PC-3 (cell line): ENCODE measurements at regions not wholly inside any gene's neighbourhood (a gene's known extent, or its start where the extent isn't known, plus 50 kb on each side); places are given as distances from the start of the nearest gene placed in this dataset.

Experiments used
- ATAC-seq: fragments of 200-7000 bp; cut with Tn5 transposase; 2 replicates; pipeline ENCODE4 v1.9.1; 2020; ENCODE audit warnings: mild to moderate bottlenecking, moderate library complexity
- BruUV-seq: library from RNA; stranded (reverse); fragments of 400-500 nt; replicated peaks from 2 replicates; lab custom pipeline; 2021; lab: Mats Ljungman, UMichigan
- CTCF ChIA-PET: fragments of 300-600 bp; sonication (Branson Sonifier 250); formaldehyde crosslinking; loops from one replicate; lab custom pipeline; 2022; ENCODE audit warnings: antibody characterized with exemption; lab: Charles Lee
- POLR2A ChIA-PET: fragments of 300-600 bp; sonication (Branson Sonifier 250); formaldehyde crosslinking; loops from one replicate; lab custom pipeline; 2022; ENCODE audit warnings: antibody characterized with exemption; ENCODE audit not compliant: unreplicated experiment; lab: Charles Lee
- DNase-seq: peaks from one replicate; pipeline ENCODE4 v3.0.0-alpha.2; 2015
- H2AFZ ChIP-seq: fragments of 300-600 bp; sonication (generic); 2 replicates; pipeline ENCODE4 v1.6.0; 2016; ENCODE audit warnings: antibody characterized with exemption, low read length
- H3F3A ChIP-seq: fragments of 300-600 bp; sonication (generic); one replicate; pipeline ENCODE4 v1.6.0; 2017; ENCODE audit warnings: antibody characterized with exemption, low read length, control low read depth, mild to moderate bottlenecking; ENCODE audit not compliant: unreplicated experiment
- H3K27ac ChIP-seq: fragments of 300-600 bp; sonication (generic); 2 replicates; pipeline ENCODE4 v1.5.1; 2016; ENCODE audit warnings: mild to moderate bottlenecking, low read length
- H3K27me3 ChIP-seq: fragments of 300-600 bp; sonication (generic); 2 replicates; pipeline ENCODE4 v1.6.1; 2016; ENCODE audit warnings: low read length, mixed read lengths
- H3K36me3 ChIP-seq: fragments of 300-600 bp; sonication (generic); 2 replicates; pipeline ENCODE4 v1.6.1; 2016; ENCODE audit warnings: low read depth, mixed run types, low read length, mixed read lengths
- H3K4me1 ChIP-seq: fragments of 300-600 bp; sonication (generic); 2 replicates; pipeline ENCODE4 v1.5.1; 2016; ENCODE audit warnings: low read length; ENCODE audit not compliant: insufficient read depth
- H3K4me2 ChIP-seq: fragments of 300-600 bp; sonication (generic); 2 replicates; pipeline ENCODE4 v1.6.0; 2016; ENCODE audit warnings: low read length
- H3K4me3 ChIP-seq: fragments of 300-600 bp; sonication (generic); 2 replicates; pipeline ENCODE4 v1.5.1; 2016; ENCODE audit warnings: mild to moderate bottlenecking, low read length, mixed read lengths
- H3K79me2 ChIP-seq: fragments of 300-600 bp; sonication (generic); 2 replicates; pipeline ENCODE4 v1.6.1; 2017; ENCODE audit warnings: low read length, mixed read lengths
- H3K9ac ChIP-seq: fragments of 300-600 bp; sonication (generic); 2 replicates; pipeline ENCODE4 v1.6.0; 2016; ENCODE audit warnings: mild to moderate bottlenecking, low read length
- H3K9me2 ChIP-seq: fragments of 300-600 bp; sonication (generic); replicated peaks from 2 replicates; pipeline ENCODE4 v1.6.1; 2016; ENCODE audit warnings: mixed run types, low read length, mixed read lengths
- H3K9me3 ChIP-seq: fragments of 300-600 bp; sonication (generic); 2 replicates; pipeline ENCODE4 v1.6.1; 2016; ENCODE audit warnings: low read length, mixed read lengths
- H4K20me1 ChIP-seq: fragments of 300-600 bp; sonication (generic); 2 replicates; pipeline ENCODE4 v1.6.1; 2016; ENCODE audit warnings: low read length, mixed read lengths
- EZH2 ChIP-seq: fragments of 300-600 bp; sonication (generic); IDR thresholded peaks from one replicate; pipeline ENCODE4 v1.6.1; 2017; ENCODE audit warnings: antibody characterized with exemption, mild to moderate bottlenecking, low read length; ENCODE audit not compliant: unreplicated experiment
- EZH2phosphoT487 ChIP-seq: fragments of 300-600 bp; sonication (generic); IDR thresholded peaks from 2 replicates; pipeline ENCODE4 v1.6.1; 2018; ENCODE audit warnings: mild to moderate bottlenecking, antibody characterized with exemption, low read length, borderline replicate concordance
- intact Hi-C: fragments of 100-400 bp; cut with micrococcal nuclease; formaldehyde crosslinking; loops from 2 replicates; pipeline ENCODE4 v1.9.0; 2023
- TF ChIP-seq, protein P1 (sequence below): fragments of 300-600 bp; sonication (generic); conservative IDR thresholded peaks from 2 replicates; pipeline ENCODE4 v1.5.1; 2017; ENCODE audit warnings: antibody characterized with exemption, low read depth, mild to moderate bottlenecking, low read length

DNA sequence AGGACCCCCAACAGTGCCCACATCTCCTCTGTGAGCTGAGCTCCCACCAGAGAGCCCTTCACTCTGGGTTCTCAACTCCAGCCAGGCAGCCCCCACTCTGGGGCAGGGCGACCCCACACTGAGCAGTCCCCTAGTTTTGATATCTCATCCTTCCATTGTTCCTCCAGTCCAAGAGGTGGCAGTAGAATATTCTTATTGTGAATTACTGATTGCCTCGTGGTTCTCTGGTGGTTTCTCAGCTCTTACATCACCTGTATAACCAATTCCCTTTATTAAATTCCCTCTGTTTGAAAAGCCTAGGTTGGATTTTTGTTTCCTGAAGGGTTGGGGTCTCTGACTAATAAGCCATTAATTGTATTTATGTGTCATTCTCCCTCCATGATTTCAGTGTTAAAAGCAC is 407.5 kb downstream of the SETD4 start:
- DNase-seq (no peak), ATAC-seq (no peak)
- no TSS peak for BruUV-seq
- no peak overlapping the region for H3K4me3 ChIP-seq
- H2AFZ ChIP-seq: 0 out of 2 replicates have a peak overlapping the region, but pooled peaks have one; percentile 39
- peaks cover 15% of the 10 kb centered on the region for H3K4me1 ChIP-seq
- H3K79me2 ChIP-seq: no peaks in the 10 kb centered on the region
- TF ChIP-seq EZH2: no peak
- TF ChIP-seq, protein P1, sequence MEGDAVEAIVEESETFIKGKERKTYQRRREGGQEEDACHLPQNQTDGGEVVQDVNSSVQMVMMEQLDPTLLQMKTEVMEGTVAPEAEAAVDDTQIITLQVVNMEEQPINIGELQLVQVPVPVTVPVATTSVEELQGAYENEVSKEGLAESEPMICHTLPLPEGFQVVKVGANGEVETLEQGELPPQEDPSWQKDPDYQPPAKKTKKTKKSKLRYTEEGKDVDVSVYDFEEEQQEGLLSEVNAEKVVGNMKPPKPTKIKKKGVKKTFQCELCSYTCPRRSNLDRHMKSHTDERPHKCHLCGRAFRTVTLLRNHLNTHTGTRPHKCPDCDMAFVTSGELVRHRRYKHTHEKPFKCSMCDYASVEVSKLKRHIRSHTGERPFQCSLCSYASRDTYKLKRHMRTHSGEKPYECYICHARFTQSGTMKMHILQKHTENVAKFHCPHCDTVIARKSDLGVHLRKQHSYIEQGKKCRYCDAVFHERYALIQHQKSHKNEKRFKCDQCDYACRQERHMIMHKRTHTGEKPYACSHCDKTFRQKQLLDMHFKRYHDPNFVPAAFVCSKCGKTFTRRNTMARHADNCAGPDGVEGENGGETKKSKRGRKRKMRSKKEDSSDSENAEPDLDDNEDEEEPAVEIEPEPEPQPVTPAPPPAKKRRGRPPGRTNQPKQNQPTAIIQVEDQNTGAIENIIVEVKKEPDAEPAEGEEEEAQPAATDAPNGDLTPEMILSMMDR: peak; percentile 58
- H3K4me2 ChIP-seq: no peak overlapping the region
- H3F3A ChIP-seq: no peaks in the 10 kb centered on the region
- no peaks in the 10 kb centered on the region for H3K27me3 ChIP-seq
- H3K9me2 ChIP-seq: no peaks in the 10 kb centered on the region
- H3K9me3 ChIP-seq: no peaks in the 10 kb centered on the region
- ChIA-PET POLR2A (no interaction called here), CTCF (no interaction called here)
- intact Hi-C loops: no loop called here
- H4K20me1 ChIP-seq: no peaks in the 10 kb centered on the region
- H3K27ac ChIP-seq: no peak overlapping the region
- H3K36me3 ChIP-seq: no peaks in the 10 kb centered on the region
- H3K9ac ChIP-seq: no peak overlapping the region

DNA sequence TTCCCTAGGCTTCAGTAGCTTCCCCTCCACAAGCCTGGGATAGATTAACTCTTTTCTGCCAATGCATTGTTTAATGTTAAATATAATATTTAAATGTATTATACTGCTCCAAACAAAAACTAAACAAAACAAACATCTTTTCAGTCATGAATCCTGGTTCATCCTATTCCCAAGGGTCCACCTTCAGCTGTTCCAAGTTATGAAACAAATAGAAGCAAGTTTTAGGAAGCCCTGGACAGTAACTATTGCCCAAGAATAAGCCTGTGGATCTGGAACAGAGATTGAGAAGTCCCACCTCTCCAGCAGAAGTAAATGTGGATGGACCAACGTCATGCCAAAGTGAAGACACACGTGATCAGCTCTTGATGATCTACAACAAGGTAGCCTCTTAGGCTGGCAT is 408.1 kb downstream of the SETD4 start:
- DNase-seq (no peak), ATAC-seq (no peak)
- Histone ChIP-seq H3K79me2 (no peaks in the 10 kb centered on the region), H3K4me3 (no peak overlapping the region), H3K27me3 (no peaks in the 10 kb centered on the region), H2AFZ (no peak overlapping the region), H3K9me2 (no peaks in the 10 kb centered on the region), H3K9me3 (no peaks in the 10 kb centered on the region), H3K36me3 (no peaks in the 10 kb centered on the region), H3K4me1 (peaks cover 10% of the 10 kb centered on the region), H3K4me2 (no peak overlapping the region), H4K20me1 (no peaks in the 10 kb centered on the region), H3K9ac (no peak overlapping the region), H3F3A (no peaks in the 10 kb centered on the region), H3K27ac (no peak overlapping the region)
- BruUV-seq: no TSS peak
- TF ChIP-seq EZH2 (no peak), EZH2phosphoT487 (no peak)
- TF ChIP-seq, protein P1: no peak
- ChIA-PET POLR2A (no interaction called here), CTCF (no interaction called here)
- intact Hi-C loops: no loop called here

DNA sequence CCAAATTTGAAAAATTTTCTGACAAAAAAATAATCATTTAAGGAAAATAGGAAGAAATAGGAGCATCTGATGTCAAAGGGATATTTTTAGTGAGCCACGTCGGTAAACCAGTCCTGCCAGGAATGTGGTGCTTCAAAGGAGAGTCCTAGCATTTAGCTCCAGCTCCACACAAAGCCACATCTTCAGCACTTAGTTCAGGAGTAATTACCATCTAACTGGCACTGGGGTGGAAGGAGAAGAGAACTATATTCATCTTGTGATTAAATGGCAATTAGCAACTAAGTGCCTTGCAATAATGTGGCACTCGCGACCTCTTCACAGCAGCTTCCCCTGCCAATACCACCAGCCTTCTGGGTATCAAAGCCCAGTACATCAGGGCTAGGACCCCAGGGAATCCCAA is 409.1 kb downstream of the SETD4 start:
- Histone ChIP-seq H3K9me2 (no peaks in the 10 kb centered on the region), H2AFZ (no peak overlapping the region), H3K4me2 (no peak overlapping the region), H3K27ac (no peak overlapping the region), H3F3A (no peaks in the 10 kb centered on the region), H3K9ac (no peak overlapping the region), H3K27me3 (no peaks in the 10 kb centered on the region), H3K9me3 (no peaks in the 10 kb centered on the region), H3K4me3 (no peak overlapping the region), H3K36me3 (no peaks in the 10 kb centered on the region), H3K4me1 (peaks cover 10% of the 10 kb centered on the region), H4K20me1 (no peaks in the 10 kb centered on the region), H3K79me2 (no peaks in the 10 kb centered on the region)
- BruUV-seq: no TSS peak
- no peak for DNase-seq
- intact Hi-C loops: no loop called here
- no peak for TF ChIP-seq EZH2phosphoT487
- TF ChIP-seq, protein P1: no peak
- no peak for TF ChIP-seq EZH2
- CTCF ChIA-PET: no interaction called here
- ATAC-seq: no peak
- POLR2A ChIA-PET: no interaction called here
